Stimulated activated CD4-positive, alpha-beta T cell treated with anti-CD3 and anti-CD28 coated beads, Interleukin-1b, Interleukin-23, amount 100 ng/mL, for 4 hours (primary cell): ENCODE measurements at regions not wholly inside any gene's neighbourhood (a gene's known extent, or its start where the extent isn't known, plus 50 kb on each side); places are given as distances from the start of the nearest gene placed in this dataset.
"Not testable (repeated sequence)": the region's sequence is repeated elsewhere in the genome, so short reads cannot be mapped to it uniquely, and the experiment has no call there.

Source experiments
- DNase-seq, 2 donors: peaks; one replicate each; pipeline ENCODE4 v3.0.0-alpha.2; 2020; ENCODE audit warnings: low read depth in 2 of 2

GRCh38 chr6:167709776-167710336 lies 116.9 kb upstream of the AFDN start:
- DNase-seq, result not testable (repeated sequence)

- no peak for DNase-seq
Observed at GRCh38 chr6:167710363-167710920, 116.3 kb upstream of the AFDN start.

GRCh38 chr6:167711211-167711610 lies 115.5 kb upstream of the AFDN start:
- no peak for DNase-seq

DNA sequence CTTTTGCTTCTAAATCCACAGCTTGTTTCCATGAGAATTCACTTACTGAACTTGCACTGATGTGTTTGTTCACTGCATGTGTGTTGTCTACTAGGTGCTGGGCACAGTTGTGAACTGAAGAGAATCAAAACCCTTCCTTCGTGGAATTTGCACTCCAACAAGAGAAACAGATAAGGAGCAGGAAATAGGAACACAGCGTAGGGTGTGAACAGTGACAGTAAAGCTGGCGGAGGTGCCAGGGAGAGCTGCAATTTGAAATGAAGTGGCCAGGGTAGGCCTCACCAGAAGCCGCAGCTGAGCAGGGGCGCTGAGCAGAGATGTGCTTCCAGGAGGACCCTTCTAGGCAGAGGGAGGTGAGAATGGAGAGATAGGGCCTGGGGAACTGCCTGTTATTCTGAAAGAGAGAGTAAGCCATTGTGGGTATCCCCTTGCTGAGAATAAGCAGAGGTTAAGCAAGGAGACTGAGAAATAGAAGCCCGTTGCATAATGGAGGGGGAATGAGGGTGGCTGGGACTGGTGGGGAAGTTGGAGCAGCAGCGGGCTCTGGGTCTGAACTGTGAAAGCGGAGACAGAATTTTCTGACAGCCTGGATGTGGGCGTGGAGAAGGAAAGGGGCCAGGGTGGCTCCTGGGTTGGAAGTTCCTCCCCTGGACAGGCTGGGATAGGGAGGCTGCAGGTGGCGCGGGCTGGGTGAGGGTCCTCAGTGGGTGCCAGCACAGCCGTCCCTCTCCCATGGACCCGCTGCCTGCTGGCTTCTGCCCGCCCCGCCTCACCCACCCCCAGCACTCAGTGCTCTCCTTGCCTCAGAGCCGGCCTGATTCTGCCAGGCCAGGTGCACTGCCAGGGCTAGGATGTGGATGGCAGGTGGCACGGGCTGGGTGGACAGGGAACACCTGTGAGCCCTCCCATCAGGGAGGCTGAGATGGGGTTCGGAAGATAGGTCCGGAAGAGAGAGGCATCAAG lies 114.7 kb upstream of the AFDN start:
- DNase-seq, result no peak

DNA sequence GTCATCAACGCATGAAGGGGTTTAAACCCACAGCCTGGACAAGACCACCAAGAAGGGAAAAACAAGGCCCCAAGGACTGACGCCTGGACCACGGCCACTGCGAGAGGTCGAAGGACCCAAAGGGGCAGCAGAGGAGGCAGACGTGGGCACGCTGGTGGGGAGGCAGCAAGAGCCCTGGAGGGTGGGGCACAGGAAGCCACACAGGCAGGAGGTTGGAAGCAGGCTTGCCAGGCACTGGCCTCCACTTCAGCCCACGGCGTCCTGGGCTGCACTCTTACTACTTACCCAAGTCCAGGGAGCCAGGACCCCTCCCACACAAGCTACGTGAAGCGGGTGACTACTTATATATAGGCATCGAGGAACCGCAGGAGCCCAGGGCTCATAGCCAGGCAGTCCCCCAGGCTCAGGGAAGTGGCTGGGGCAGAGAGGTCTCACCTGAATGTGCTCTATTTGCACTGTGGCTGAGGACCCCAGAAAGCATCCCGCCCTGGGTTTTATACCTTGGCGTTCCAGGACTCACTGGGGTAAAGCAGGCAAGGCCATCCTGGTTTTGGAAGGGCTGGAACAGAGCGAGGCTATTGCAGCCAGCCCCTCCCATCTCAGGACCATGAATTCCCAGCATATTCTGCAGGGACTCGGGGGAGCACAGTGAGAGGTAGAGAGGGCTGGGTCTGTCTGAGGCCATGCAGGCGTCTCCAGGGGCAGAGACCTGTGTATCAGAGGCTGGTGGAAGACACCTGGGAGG lies 113.8 kb upstream of the AFDN start:
- no peak for DNase-seq

GRCh38 chr6:167714152-167714551 lies 112.6 kb upstream of the AFDN start:
- no peak for DNase-seq

DNA sequence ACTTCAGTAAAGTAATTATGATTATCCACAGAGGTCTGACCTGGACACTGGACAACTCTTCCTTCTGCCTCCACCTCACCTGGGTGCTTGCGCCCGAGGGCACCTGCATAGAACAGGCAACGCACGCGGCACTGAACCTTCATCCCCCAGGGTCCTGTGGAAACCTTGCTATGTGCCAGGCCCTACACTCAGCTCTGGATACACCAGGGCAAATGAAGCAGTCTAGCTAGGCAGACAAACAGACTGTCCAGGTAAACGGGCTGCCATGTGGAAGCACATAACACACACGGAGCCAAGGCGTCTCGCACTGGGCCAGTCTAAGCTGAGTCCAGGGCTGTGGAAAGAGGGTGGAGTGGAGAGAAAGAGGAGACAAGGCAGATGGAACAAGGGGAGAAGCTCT lies 109.3 kb upstream of the AFDN start:
- DNase-seq, result no peak

- no peak for DNase-seq
Observed at GRCh38 chr6:167717867-167718266, 108.8 kb upstream of the AFDN start.

GRCh38 chr6:167719920-167720319 lies 106.8 kb upstream of the AFDN start:
- DNase-seq, result no peak

GRCh38 chr6:167720456-167721285 lies 106.0 kb upstream of the AFDN start:
- no peak for DNase-seq

GRCh38 chr6:167721291-167721690 lies 105.4 kb upstream of the AFDN start:
- no peak for DNase-seq

- no peak for DNase-seq
Observed at GRCh38 chr6:167722634-167723309, 103.9 kb upstream of the AFDN start.

GRCh38 chr6:167726043-167726621 lies 100.6 kb upstream of the AFDN start:
- DNase-seq, result no peak

DNA sequence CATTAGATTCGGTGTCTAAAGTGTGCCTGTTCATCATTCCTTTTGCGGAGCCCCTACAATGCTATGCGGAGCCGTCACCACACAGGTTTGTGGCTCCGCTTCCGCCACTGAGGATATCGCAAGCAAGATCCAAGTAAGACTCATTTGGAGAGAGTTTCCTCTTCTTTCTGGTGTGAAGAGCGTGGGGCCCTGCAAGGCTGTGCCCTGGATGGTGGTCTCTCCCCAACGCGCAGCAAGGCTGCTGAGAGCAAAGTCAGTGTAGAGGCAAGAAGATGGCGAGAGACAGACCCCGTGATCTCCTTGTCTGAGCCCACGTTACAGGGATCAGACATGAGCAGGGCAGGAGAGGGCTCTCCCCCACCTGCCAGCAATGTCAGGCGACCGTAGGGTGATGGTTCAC lies 96.3 kb upstream of the AFDN start:
- DNase-seq, result no peak

GRCh38 chr6:167731216-167731615 lies 95.5 kb upstream of the AFDN start:
- DNase-seq, result no peak

- DNase-seq, result no peak
Observed at GRCh38 chr6:167731731-167732422, 94.8 kb upstream of the AFDN start.

DNA sequence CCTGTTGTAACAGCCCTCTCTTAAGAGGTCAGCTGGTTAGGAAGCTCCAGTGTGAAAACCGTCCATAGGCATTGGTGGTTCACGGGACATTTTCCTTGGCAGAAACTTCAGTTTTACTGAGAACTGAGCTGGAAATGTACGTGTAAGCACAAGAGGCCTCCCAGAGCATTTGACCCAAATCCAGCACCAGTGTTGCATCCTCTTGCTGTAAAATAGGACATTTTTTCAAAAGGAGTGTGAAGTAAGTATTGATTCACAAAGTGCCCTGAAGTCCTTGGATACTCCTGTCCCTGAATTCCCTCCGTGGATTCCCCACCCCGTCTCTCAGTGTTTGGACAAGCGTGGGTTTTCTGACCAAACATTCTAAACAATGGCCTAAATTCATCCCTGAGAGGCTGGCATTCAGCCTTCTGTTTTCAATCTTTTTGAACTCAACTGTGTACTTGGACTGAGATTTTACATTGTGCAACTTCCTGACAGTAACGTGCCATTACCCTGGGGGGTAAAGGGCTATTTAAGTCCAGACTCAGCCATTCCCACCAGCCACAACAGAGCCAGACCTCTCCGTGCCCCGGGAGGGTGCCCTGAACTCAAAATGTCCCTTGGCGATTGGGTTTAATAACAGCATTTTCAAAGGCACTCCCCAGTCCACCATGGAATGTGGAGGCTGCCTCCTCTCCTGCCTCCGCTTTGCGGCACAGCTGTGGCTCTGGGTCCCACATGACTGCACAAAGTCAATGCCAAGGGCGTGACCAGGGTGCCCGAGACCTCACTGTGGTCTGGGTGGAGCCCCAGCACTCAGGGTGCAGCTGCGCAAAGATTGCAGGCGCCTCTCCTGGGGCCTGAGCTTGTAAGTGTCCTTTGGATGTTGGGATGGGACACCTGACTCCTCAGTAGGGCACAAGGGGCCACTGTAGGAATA lies 92.7 kb upstream of the AFDN start:
- DNase-seq, result no peak

- DNase-seq, result no peak
Observed at GRCh38 chr6:167734662-167735083, 92.0 kb upstream of the AFDN start.
